K562 (cell line): ENCODE measurements at regions not wholly inside any gene's neighbourhood (a gene's known extent, or its start where the extent isn't known, plus 50 kb on each side); places are given as distances from the start of the nearest gene placed in this dataset.

Experiments used
- ATAC-seq: fragments of 200-7000 bp; cut with Tn5 transposase; 3 replicates; pipeline ENCODE4 v1.9.1; 2020; ENCODE audit warnings: moderate library complexity
- BruUV-seq: library from RNA; stranded (reverse); fragments of 400-500 nt; replicated peaks from 2 replicates; lab custom pipeline; 2021; lab: Mats Ljungman, UMichigan
- CTCF ChIA-PET: fragments of 300-600 bp; formaldehyde crosslinking; extraction: SDS; loops from one replicate; lab custom pipeline; 2021; ENCODE audit warnings: low intra/inter-chr PET ratio; lab: Yijun Ruan, JAX
- POLR2A ChIA-PET: fragments of 300-600, 350-650 bp; sonication (Branson Sonifier 250); formaldehyde crosslinking; extraction: SDS; loops from one replicate; lab custom pipeline; 2021; ENCODE audit warnings: antibody characterized with exemption, inconsistent platforms; lab: Yijun Ruan, JAX
- DNase-seq, 4 experiments: peaks; one replicate each; pipeline versions ENCODE4 v3.0.0 to v3.0.0-alpha.2; 2011 to 2018; ENCODE audit warnings: low spot score in 3 of 4, mixed read lengths in 3 of 4; ENCODE audit errors: extremely low read depth in 1 of 4
- FAIRE-seq: peaks from 2 replicates; lab custom pipeline; 2011; peaks lifted over from hg19 to GRCh38; lab: Jason Lieb, UNC
- H2AFZ ChIP-seq: 2 replicates; pipeline ENCODE4 v1.6.0; 2011; ENCODE audit warnings: low read depth, low read length, control low read depth, inconsistent platforms
- H3K27ac ChIP-seq: fragments of 200-600 bp; 3 replicates; pipeline ENCODE4 v1.8.0; 2011; ENCODE audit warnings: low read depth, mild to moderate bottlenecking, control low read depth, inconsistent platforms, low read length, moderate library complexity, mixed read lengths; ENCODE audit errors: extremely low read depth
- H3K27me3 ChIP-seq, 2 experiments: fragments of 300-600 bp in 1 of 2; 2 replicates in 1 of 2; 3 replicates in 1 of 2; pipeline versions ENCODE4 v1.6.0 to v1.8.0; 2011; ENCODE audit warnings: inconsistent platforms in 2 of 2, low read length in 2 of 2, mild to moderate bottlenecking in 1 of 2, mixed read lengths in 1 of 2, moderate library complexity in 1 of 2; ENCODE audit not compliant: control insufficient read depth in 2 of 2, insufficient read depth in 2 of 2
- H3K36me3 ChIP-seq: fragments of 300-600 bp; 3 replicates; pipeline ENCODE4 v1.8.0; 2011; ENCODE audit warnings: mild to moderate bottlenecking, low read length, inconsistent platforms; ENCODE audit not compliant: control insufficient read depth, insufficient read depth
- H3K4me1 ChIP-seq, 2 experiments: fragments of 200-600 bp in 1 of 2; replicated peaks in 1 of 2; 2 replicates in 1 of 2; 3 replicates in 1 of 2; pipeline versions ENCODE4 v1.5.1 to v1.8.0; 2011; ENCODE audit warnings: inconsistent platforms in 2 of 2, low read length in 2 of 2, mild to moderate bottlenecking in 1 of 2, mixed read lengths in 1 of 2, moderate library complexity in 1 of 2; ENCODE audit not compliant: control insufficient read depth in 2 of 2, insufficient read depth in 2 of 2
- H3K4me2 ChIP-seq: 2 replicates; pipeline ENCODE4 v1.6.1; 2011; ENCODE audit warnings: low read length, control low read depth, inconsistent platforms, mixed read lengths; ENCODE audit not compliant: insufficient read depth
- H3K4me3 ChIP-seq: fragments of 200-600 bp; sonication (generic), shearing (Covaris generic); 2 replicates; pipeline ENCODE4 v1.5.1; 2016; ENCODE audit warnings: control low read depth, inconsistent platforms
- H3K79me2 ChIP-seq: fragments of 200-600 bp; 3 replicates; pipeline ENCODE4 v1.8.0; 2011; ENCODE audit warnings: low read length, inconsistent platforms; ENCODE audit not compliant: control insufficient read depth, insufficient read depth
- H3K9ac ChIP-seq, 2 experiments: 2 replicates each; pipeline versions ENCODE4 v1.6.0 to v1.6.1; 2011; ENCODE audit warnings: low read depth in 2 of 2, low read length in 2 of 2, control low read depth in 1 of 2, inconsistent platforms in 1 of 2, mild to moderate bottlenecking in 1 of 2, mixed read lengths in 1 of 2; ENCODE audit not compliant: insufficient read depth in 1 of 2
- H3K9me1 ChIP-seq: one replicate; pipeline ENCODE4 v1.6.0; 2011; ENCODE audit warnings: inconsistent platforms, mild to moderate bottlenecking, low read length, moderate library complexity; ENCODE audit not compliant: control insufficient read depth, insufficient read depth
- H3K9me3 ChIP-seq: replicated peaks from 2 replicates; pipeline ENCODE4 v1.5.1; 2011; ENCODE audit warnings: low read depth, low read length, inconsistent platforms; ENCODE audit not compliant: control insufficient read depth, insufficient read depth
- H4K20me1 ChIP-seq: replicated peaks from 2 replicates; pipeline ENCODE4 v1.6.1; 2011; ENCODE audit warnings: low read length, inconsistent platforms, mixed read lengths; ENCODE audit not compliant: control insufficient read depth, insufficient read depth
- CBFA2T2 ChIP-seq: fragments of 450-650 bp; conservative IDR thresholded peaks from 2 replicates; pipeline ENCODE4 v1.6.1; 2017; ENCODE audit warnings: mild to moderate bottlenecking
- ELF4 ChIP-seq: fragments of 450-650 bp; formaldehyde crosslinking; IDR thresholded peaks from 2 replicates; pipeline ENCODE4 v1.4.0; 2022; ENCODE audit warnings: missing genetic modification characterization
- HNRNPK ChIP-seq: fragments of 200-400 bp; formaldehyde crosslinking; IDR thresholded peaks from one replicate; pipeline ENCODE4 v1.6.1; 2018; ENCODE audit warnings: mild to moderate bottlenecking, low read depth, low read length; ENCODE audit not compliant: poor library complexity, severe bottlenecking
- HSF4 ChIP-seq: fragments of 250-450 bp; sonication (Bioruptor Pico); IDR thresholded peaks from 2 replicates; pipeline ENCODE4 v2.1.2; 2022; ENCODE audit warnings: mild to moderate bottlenecking, moderate library complexity, borderline replicate concordance
- KAT7 ChIP-seq: sonication (generic); formaldehyde crosslinking; IDR thresholded peaks from 2 replicates; pipeline ENCODE4 v1.8.0; 2022; ENCODE audit warnings: missing genetic modification reagents, mild to moderate bottlenecking, borderline replicate concordance
- KLF1 ChIP-seq: fragments of 450-650 bp; IDR thresholded peaks from 2 replicates; pipeline ENCODE4 v1.6.1; 2016; ENCODE audit warnings: missing genetic modification characterization, missing compliant biosample characterization
- L3MBTL2 ChIP-seq: fragments of 450-650 bp; IDR thresholded peaks from 2 replicates; pipeline ENCODE4 v1.6.1; 2016; ENCODE audit warnings: mild to moderate bottlenecking, moderate library complexity
- MIER1 ChIP-seq: fragments of 450-650 bp; IDR thresholded peaks from 2 replicates; pipeline ENCODE4 v1.6.1; 2016; ENCODE audit warnings: antibody characterized with exemption, mild to moderate bottlenecking, low read depth
- RBM34 ChIP-seq: fragments of 200-400 bp; formaldehyde crosslinking; IDR thresholded peaks from 2 replicates; pipeline ENCODE4 v1.6.1; 2018; ENCODE audit warnings: low read length, borderline replicate concordance; ENCODE audit not compliant: insufficient read depth
- RERE ChIP-seq: sonication (generic); formaldehyde crosslinking; IDR thresholded peaks from 2 replicates; pipeline ENCODE4 v1.8.0; 2023; ENCODE audit warnings: missing genetic modification reagents, mild to moderate bottlenecking, borderline replicate concordance
- SRSF9 ChIP-seq: fragments of 200-400 bp; formaldehyde crosslinking; IDR thresholded peaks from 2 replicates; pipeline ENCODE4 v1.6.1; 2017; ENCODE audit warnings: low read depth, low read length, borderline replicate concordance
- THAP12 ChIP-seq: fragments of 250-450 bp; sonication (Bioruptor Pico); IDR thresholded peaks from 2 replicates; pipeline ENCODE4 v1.9.0; 2021; ENCODE audit warnings: mild to moderate bottlenecking, inconsistent platforms
- ZBED1 ChIP-seq: IDR thresholded peaks from 2 replicates; pipeline ENCODE4 v1.6.1; 2014
- ZNF717 ChIP-seq: fragments of 250-450 bp; sonication (Bioruptor Pico); IDR thresholded peaks from 2 replicates; pipeline ENCODE4 v1.5.0; 2021
- in situ Hi-C: fragments of 300-500 bp; cut with MboI; formaldehyde crosslinking; loops from 4 replicates; pipeline ENCODE4 v1.15.0; 2018; ENCODE audit warnings: inconsistent platforms, mixed read lengths
- intact Hi-C: fragments of 100-400 bp; cut with micrococcal nuclease; formaldehyde crosslinking; loops from 2 replicates; pipeline ENCODE4 v1.14.2; 2022

- TF ChIP-seq RERE (CRISPR knock-in tag) (no peak), MIER1 (no peak), KLF1 (tag) (no peak), RBM34 (no peak)
These were observed 74.4 kb upstream of the PDE10A start (continued) for GRCh38 chr6:165737396-165737795.

GRCh38 chr6:165735065-165735464, 72.0 kb upstream of the PDE10A start:
- FAIRE-seq (no peak), DNase-seq (no peak), ATAC-seq (no peak)
- Histone ChIP-seq H3K4me3 (no peak overlapping the region), H3K9me1 (no peaks in the 10 kb centered on the region), H3K9me3 (no peaks in the 10 kb centered on the region), H3K27ac (no peak overlapping the region), H3K4me1 (no peaks in the 10 kb centered on the region), H3K36me3 (no peaks in the 10 kb centered on the region), H3K4me2 (no peak overlapping the region), H4K20me1 (no peaks in the 10 kb centered on the region), H3K27me3 (peaks cover 0 to 11% of the 10 kb centered on the region in 2 experiments; a peak in 1 of 5 replicates), H3K9ac (no peak overlapping the region), H3K79me2 (no peaks in the 10 kb centered on the region), H2AFZ (no peak overlapping the region)
- no TSS peak for BruUV-seq
- CTCF ChIA-PET, result no interaction called here
- POLR2A ChIA-PET, result interaction anchor here (0.6 kb wide), 1 partner anchor 12 kb away, joined by 3 read pairs; no protein-coding TSS in a partner anchor
- in situ Hi-C loops (no loop called here), intact Hi-C loops (no loop called here)
- TF ChIP-seq THAP12 (CRISPR knock-in tag) (0 out of 2 replicates have a peak, but pooled peaks have one; percentile 25), KAT7 (CRISPR knock-in tag) (no peak), ZBED1 (no peak), HSF4 (CRISPR knock-in tag) (no peak), SRSF9 (no peak), HNRNPK (no peak), ZNF717 (CRISPR knock-in tag) (no peak), ELF4 (peak; percentile 89), CBFA2T2 (no peak), L3MBTL2 (no peak)
